T-cell (primary cell): ENCODE measurements at regions not wholly inside any gene's neighbourhood (a gene's known extent, or its start where the extent isn't known, plus 50 kb on each side); places are given as distances from the start of the nearest gene placed in this dataset.

Experiments
- ATAC-seq, 4 experiments: fragments of 200-7000 bp in 3 of 4; fragments of 150-1000 bp in 1 of 4; cut with Tn5 transposase; replicated peaks in 1 of 4; 1 replicate in 3 of 4; 2 replicates in 1 of 4; pipeline ENCODE4 v1.10.0; 2021; ENCODE audit warnings: moderate library complexity in 3 of 4, mild to moderate bottlenecking in 2 of 4, moderate number of reproducible peaks in 1 of 4
- CTCF ChIA-PET, 2 donors: fragments of 300-600 bp; sonication (Branson Sonifier 250); formaldehyde crosslinking; loops; one replicate each; lab custom pipeline; 2022; ENCODE audit warnings: antibody characterized with exemption in 2 of 2; lab: Charles Lee
- POLR2A ChIA-PET, 2 donors: fragments of 300-600 bp; sonication (Branson Sonifier 250); formaldehyde crosslinking; loops; one replicate each; lab custom pipeline; 2022; ENCODE audit warnings: antibody characterized with exemption in 2 of 2; lab: Charles Lee
- DNase-seq, 35 experiments: peaks; one replicate each; pipeline versions ENCODE4 v3.0.0 to v3.0.0-alpha.2; 2013 to 2023
- H3K27ac ChIP-seq: one replicate; pipeline ENCODE4 v1.5.1; 2013; ENCODE audit warnings: low read length
- H3K27me3 ChIP-seq, 2 experiments: replicated peaks in 1 of 2; 1 replicate in 1 of 2; 2 replicates in 1 of 2; pipeline versions ENCODE4 v1.6.1 to v1.7.0; 2013; ENCODE audit warnings: low read length in 1 of 2, mixed read lengths in 1 of 2; ENCODE audit not compliant: control insufficient read depth in 2 of 2, insufficient read depth in 2 of 2; ENCODE audit errors: extremely low read depth in 1 of 2
- H3K36me3 ChIP-seq, 2 donors: 1 replicate in 1 of 2; 2 replicates in 1 of 2; pipeline versions ENCODE4 v1.6.1 to v1.7.0; 2013; ENCODE audit warnings: low read length in 1 of 2; ENCODE audit not compliant: control insufficient read depth in 2 of 2, insufficient read depth in 1 of 2; ENCODE audit errors: extremely low read depth in 1 of 2
- H3K4me1 ChIP-seq, 2 experiments: 1 replicate in 1 of 2; 2 replicates in 1 of 2; pipeline versions ENCODE4 v1.6.1 to v1.7.0; 2013; ENCODE audit warnings: low read length in 2 of 2, mixed read lengths in 1 of 2; ENCODE audit not compliant: insufficient read depth in 2 of 2, control insufficient read depth in 1 of 2; ENCODE audit errors: extremely low read depth in 1 of 2
- H3K4me3 ChIP-seq, 2 donors: 1 replicate in 1 of 2; 2 replicates in 1 of 2; pipeline versions ENCODE4 v1.5.1 to v1.7.0; 2013; ENCODE audit warnings: mild to moderate bottlenecking in 2 of 2, low read length in 1 of 2, moderate library complexity in 1 of 2; ENCODE audit not compliant: control insufficient read depth in 1 of 2; ENCODE audit errors: extremely low read depth in 1 of 2
- H3K9me3 ChIP-seq: 2 replicates; pipeline ENCODE4 v1.7.0; 2013
- H3K27ac Mint-ChIP-seq, 2 donors: one replicate each; pipeline ENCODE4 v1.8.0; 2020 to 2021; ENCODE audit warnings: mild to moderate bottlenecking in 2 of 2, mixed read lengths in 2 of 2
- H3K27me3 Mint-ChIP-seq, 2 donors: one replicate each; pipeline ENCODE4 v1.8.0; 2021 to 2022; ENCODE audit warnings: mixed read lengths in 2 of 2
- H3K36me3 Mint-ChIP-seq: one replicate; pipeline ENCODE4 v1.8.0; 2021; ENCODE audit warnings: mixed read lengths
- H3K4me1 Mint-ChIP-seq, 3 donors: one replicate each; pipeline ENCODE4 v1.8.0; 2020 to 2022; ENCODE audit warnings: mixed read lengths in 3 of 3, mild to moderate bottlenecking in 1 of 3
- H3K4me3 Mint-ChIP-seq, 3 donors: one replicate each; pipeline ENCODE4 v1.8.0; 2020 to 2022; ENCODE audit warnings: mild to moderate bottlenecking in 3 of 3, mixed read lengths in 3 of 3, moderate library complexity in 3 of 3
- H3K9me3 Mint-ChIP-seq, 3 donors: one replicate each; pipeline ENCODE4 v1.8.0; 2020 to 2022; ENCODE audit warnings: mixed read lengths in 3 of 3
- WGBS: methylation state at CpG from one replicate; pipeline ENCODE4 v1.1.5; 2013; ENCODE audit warnings: missing lambda C conversion rate; ENCODE audit not compliant: insufficient coverage; 5-methylcytosine and 5-hydroxymethylcytosine counted together

GRCh38 chr20:6384956-6385486 is 262.2 kb upstream of the FERMT1 start:
- H3K27ac ChIP-seq, result no peak overlapping the region
- DNase-seq (no peak), ATAC-seq (no peak)
- H3K9me3 ChIP-seq, result no peaks in the 10 kb centered on the region
- Mint-ChIP-seq H3K9me3 (peaks cover 0 to 6% (median 0%) of the 10 kb centered on the region in 3 donors), H3K27me3 (no peaks in the 10 kb centered on the region), H3K4me1 (no peaks in the 10 kb centered on the region), H3K27ac (no peak overlapping the region), H3K4me3 (no peak overlapping the region), H3K36me3 (no peaks in the 10 kb centered on the region)
- no peak overlapping the region for H3K4me3 ChIP-seq
- no peaks in the 10 kb centered on the region for H3K27me3 ChIP-seq
- no peaks in the 10 kb centered on the region for H3K36me3 ChIP-seq
- ChIA-PET POLR2A (no interaction called here), CTCF (no interaction called here)
- no peaks in the 10 kb centered on the region for H3K4me1 ChIP-seq
- WGBS, result 100% methylated on average over 1 of the region's 2 CpGs

- Histone ChIP-seq H3K4me3 (no peak overlapping the region), H3K9me3 (no peaks in the 10 kb centered on the region), H3K36me3 (no peaks in the 10 kb centered on the region), H3K27me3 (no peaks in the 10 kb centered on the region), H3K27ac (no peak overlapping the region), H3K4me1 (no peaks in the 10 kb centered on the region)
- DNase-seq, result no peak
- WGBS, result 91% methylated on average over 1 of the region's 4 CpGs
- Mint-ChIP-seq H3K27me3 (no peaks in the 10 kb centered on the region), H3K27ac (no peak overlapping the region), H3K9me3 (peaks cover 0 to 6% (median 0%) of the 10 kb centered on the region in 3 donors), H3K4me1 (no peaks in the 10 kb centered on the region), H3K36me3 (no peaks in the 10 kb centered on the region), H3K4me3 (no peak overlapping the region)
- no peak for ATAC-seq
- POLR2A ChIA-PET, result no interaction called here
- CTCF ChIA-PET, result no interaction called here
Observed at GRCh38 chr20:6384380-6384779, 261.6 kb upstream of the FERMT1 start.

GRCh38 chr20:6381887-6382286 is 259.1 kb upstream of the FERMT1 start:
- Mint-ChIP-seq H3K27ac (no peak overlapping the region), H3K9me3 (peaks cover 0 to 6% (median 3%) of the 10 kb centered on the region in 3 donors), H3K27me3 (no peaks in the 10 kb centered on the region), H3K4me1 (no peaks in the 10 kb centered on the region), H3K36me3 (no peaks in the 10 kb centered on the region), H3K4me3 (no peak overlapping the region)
- 100% methylated on average over 1 of the region's 4 CpGs for WGBS
- H3K27ac ChIP-seq, result no peak overlapping the region
- no peaks in the 10 kb centered on the region for H3K4me1 ChIP-seq
- H3K9me3 ChIP-seq, result no peaks in the 10 kb centered on the region
- H3K27me3 ChIP-seq, result no peaks in the 10 kb centered on the region
- ChIA-PET CTCF (no interaction called here), POLR2A (no interaction called here)
- no peaks in the 10 kb centered on the region for H3K36me3 ChIP-seq
- no peak for ATAC-seq
- H3K4me3 ChIP-seq, result no peak overlapping the region
- DNase-seq, result no peak

DNA sequence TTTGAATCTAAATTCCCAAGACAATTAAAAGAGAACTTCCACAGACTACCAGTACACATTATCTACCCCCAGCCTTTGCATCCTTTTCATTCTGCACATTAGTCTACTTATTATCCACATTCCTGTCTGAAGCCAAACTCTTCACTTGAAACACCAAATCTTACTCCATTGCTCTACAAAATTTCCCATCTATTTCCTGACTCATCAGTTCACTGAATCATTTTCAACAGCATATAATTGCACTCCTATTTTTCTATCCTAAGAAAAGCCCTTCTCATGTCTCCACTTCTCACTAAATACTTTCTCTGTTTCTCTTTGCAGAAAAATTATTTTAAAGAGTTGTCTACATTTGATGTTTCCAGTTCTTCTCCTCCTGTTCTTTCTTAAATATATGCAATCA is 239.4 kb upstream of the FERMT1 start:
- H3K4me3 ChIP-seq, result no peak overlapping the region
- no peak overlapping the region for H3K27ac ChIP-seq
- H3K4me1 Mint-ChIP-seq, result no peaks in the 10 kb centered on the region
- DNase-seq, result no peak
- no peaks in the 10 kb centered on the region for H3K27me3 ChIP-seq
- CTCF ChIA-PET, result no interaction called here
- no peak overlapping the region for H3K4me3 Mint-ChIP-seq
- H3K27ac Mint-ChIP-seq, result no peak overlapping the region
- H3K36me3 ChIP-seq, result no peaks in the 10 kb centered on the region
- no peaks in the 10 kb centered on the region for H3K9me3 ChIP-seq
- H3K27me3 Mint-ChIP-seq, result no peaks in the 10 kb centered on the region
- POLR2A ChIA-PET, result no interaction called here
- no peaks in the 10 kb centered on the region for H3K36me3 Mint-ChIP-seq
- peaks cover 0 to 8% (median 3%) of the 10 kb centered on the region in 3 donors for H3K9me3 Mint-ChIP-seq
- no peaks in the 10 kb centered on the region for H3K4me1 ChIP-seq
- no peak for ATAC-seq

DNA sequence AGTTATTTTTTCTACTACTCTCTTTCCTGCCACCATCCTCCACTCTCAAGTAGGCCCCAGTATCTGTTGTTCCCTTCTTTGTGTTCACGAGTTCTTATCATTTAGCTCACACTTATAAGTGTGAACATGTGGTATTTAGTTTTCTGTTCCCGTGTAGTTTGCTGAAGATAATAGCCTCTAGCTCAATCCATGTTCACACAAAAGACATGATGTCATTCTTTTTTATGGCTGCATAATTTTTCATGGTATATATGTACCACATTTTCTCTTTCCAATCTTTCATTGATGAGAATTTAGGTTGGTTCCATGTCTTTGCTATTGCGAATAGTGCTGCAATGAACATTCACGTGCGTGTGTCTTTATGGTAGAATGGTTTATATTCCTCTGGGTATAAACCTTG is 237.9 kb upstream of the FERMT1 start:
- H3K36me3 ChIP-seq, result no peaks in the 10 kb centered on the region
- DNase-seq, result no peak
- H3K27ac Mint-ChIP-seq, result no peak overlapping the region
- no peak for ATAC-seq
- H3K4me3 ChIP-seq, result no peak overlapping the region
- H3K4me1 ChIP-seq, result no peaks in the 10 kb centered on the region
- H3K27me3 ChIP-seq, result no peaks in the 10 kb centered on the region
- H3K27ac ChIP-seq, result no peak overlapping the region
- H3K9me3 ChIP-seq, result no peaks in the 10 kb centered on the region
- H3K4me1 Mint-ChIP-seq, result no peaks in the 10 kb centered on the region
- no peak overlapping the region for H3K4me3 Mint-ChIP-seq
- no peaks in the 10 kb centered on the region for H3K27me3 Mint-ChIP-seq
- no peaks in the 10 kb centered on the region for H3K9me3 Mint-ChIP-seq
- no CpG with 5 or more reads among the region's 5 CpGs for WGBS
- CTCF ChIA-PET, result no interaction called here
- POLR2A ChIA-PET, result no interaction called here
- no peaks in the 10 kb centered on the region for H3K36me3 Mint-ChIP-seq

DNA sequence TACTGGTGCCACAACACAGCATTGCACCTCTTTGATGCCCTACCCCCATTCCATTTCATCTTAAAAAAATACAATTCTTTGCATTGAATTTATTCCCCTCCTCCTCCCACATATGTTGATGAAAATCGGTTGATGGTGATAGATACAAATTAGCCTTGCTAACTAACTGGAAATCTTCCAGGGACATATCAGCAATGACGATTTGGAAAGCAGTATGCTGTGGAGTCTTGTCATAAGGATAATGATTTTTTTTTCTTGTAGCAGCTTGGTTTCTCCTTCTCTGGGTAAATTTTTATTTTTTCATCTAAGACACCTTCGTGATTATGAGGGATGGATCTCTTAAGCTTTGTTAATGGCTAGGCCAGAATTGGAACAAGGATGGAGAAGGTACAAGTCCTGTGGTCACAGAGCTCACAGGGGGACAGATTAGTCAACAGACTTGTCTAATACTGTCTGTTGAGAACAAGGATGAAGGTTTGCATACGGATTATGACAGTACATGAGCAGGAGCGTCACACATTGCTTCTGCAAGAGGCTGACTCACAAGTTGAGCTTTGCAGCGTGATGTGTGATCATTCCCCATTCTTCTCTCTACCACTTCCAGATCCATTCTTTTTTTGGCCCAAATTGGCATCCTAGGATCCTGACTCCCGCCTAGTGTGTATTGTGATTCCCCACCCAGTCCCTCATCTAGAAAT is 233.1 kb upstream of the FERMT1 start:
- DNase-seq (no peak), ATAC-seq (no peak)
- Histone ChIP-seq H3K9me3 (no peaks in the 10 kb centered on the region), H3K4me1 (no peaks in the 10 kb centered on the region), H3K27me3 (no peaks in the 10 kb centered on the region), H3K27ac (no peak overlapping the region), H3K4me3 (no peak overlapping the region), H3K36me3 (no peaks in the 10 kb centered on the region)
- WGBS, result 81% methylated on average over 3 of the region's 7 CpGs
- Mint-ChIP-seq H3K9me3 (no peaks in the 10 kb centered on the region), H3K4me3 (no peak overlapping the region), H3K27me3 (no peaks in the 10 kb centered on the region), H3K4me1 (no peaks in the 10 kb centered on the region), H3K27ac (no peak overlapping the region), H3K36me3 (no peaks in the 10 kb centered on the region)
- ChIA-PET CTCF (no interaction called here), POLR2A (no interaction called here)

DNA sequence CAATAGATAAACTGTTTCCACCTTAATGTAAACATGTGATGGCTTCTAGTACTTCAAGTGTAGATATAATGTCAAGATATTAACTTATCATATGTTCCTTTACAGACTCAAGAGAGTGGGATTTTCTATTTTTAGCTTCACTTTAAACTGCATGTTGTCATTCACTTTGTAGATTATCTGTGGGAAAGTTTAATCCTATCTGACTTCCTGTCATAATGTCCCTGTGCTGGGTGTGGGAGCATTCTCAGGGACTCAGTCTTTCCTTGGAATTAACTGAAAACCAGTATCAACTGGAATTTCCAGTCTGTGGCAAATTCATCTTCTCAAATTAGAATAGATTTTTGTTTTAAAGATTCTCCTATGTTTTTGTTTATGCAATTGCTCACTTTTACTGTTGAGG is 226.1 kb upstream of the FERMT1 start:
- no peaks in the 10 kb centered on the region for H3K9me3 ChIP-seq
- Mint-ChIP-seq H3K4me1 (no peaks in the 10 kb centered on the region), H3K4me3 (no peak overlapping the region), H3K27me3 (no peaks in the 10 kb centered on the region), H3K36me3 (no peaks in the 10 kb centered on the region), H3K9me3 (no peaks in the 10 kb centered on the region), H3K27ac (no peak overlapping the region)
- H3K27me3 ChIP-seq, result no peaks in the 10 kb centered on the region
- no peak overlapping the region for H3K27ac ChIP-seq
- CTCF ChIA-PET, result no interaction called here
- no peak for ATAC-seq
- H3K4me1 ChIP-seq, result no peaks in the 10 kb centered on the region
- no peak overlapping the region for H3K4me3 ChIP-seq
- POLR2A ChIA-PET, result no interaction called here
- DNase-seq, result no peak
- H3K36me3 ChIP-seq, result no peaks in the 10 kb centered on the region
